ENCODE measurements at regions not wholly inside any gene's neighbourhood (a gene's known extent, or its start where the extent isn't known, plus 50 kb on each side); places are given as distances from the start of the nearest gene placed in this dataset.

DNA sequence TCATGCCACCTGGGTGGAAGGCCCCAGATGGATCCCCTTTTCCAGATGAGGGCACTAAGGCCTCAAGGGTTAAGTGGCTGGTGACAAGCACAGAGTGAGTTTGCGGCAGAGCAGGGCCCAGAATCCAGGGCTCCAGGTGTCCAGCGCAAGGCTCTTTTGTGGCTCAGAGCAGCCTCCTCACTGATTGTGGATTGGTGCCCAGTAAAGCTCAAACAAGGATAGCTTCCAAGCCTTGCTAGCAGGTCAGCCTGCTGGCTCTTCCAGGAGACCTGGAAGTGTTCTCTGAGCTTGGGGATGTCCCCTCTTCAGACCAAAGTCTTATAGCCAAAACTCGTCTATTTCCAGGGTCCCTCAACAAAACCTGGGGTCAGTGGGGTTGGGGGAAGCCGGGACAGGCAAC is 167.6 kb upstream of the SYT13 start:
- Histone ChIP-seq H3K27ac (ENCODE audit: low read depth in 1 of 2, low read length in 2 of 2) (no peak overlapping the region), H3K79me2 (ENCODE audit: insufficient read depth, low read length) (no peaks in the 10 kb centered on the region), H3K4me3 (replicated peaks in 1 of 3; ENCODE audit: low read depth in 2 of 3, low read length in 3 of 3) (no peak overlapping the region), H3K4me1 (ENCODE audit: control insufficient read depth in 1 of 2, insufficient read depth in 2 of 2, low read length in 2 of 2) (no peaks in the 10 kb centered on the region), H4K20me1 (ENCODE audit: insufficient read depth, low read length) (no peaks in the 10 kb centered on the region), H2AFZ (ENCODE audit: insufficient read depth, low read depth, low read length, poor library complexity, severe bottlenecking) (no peak overlapping the region), H3K9ac (ENCODE audit: insufficient read depth, low read length, poor library complexity, severe bottlenecking) (no peak overlapping the region), H3K36me3 (replicated peaks in 1 of 2; ENCODE audit: control insufficient read depth in 1 of 2, insufficient read depth in 2 of 2, low read length in 2 of 2) (no peaks in the 10 kb centered on the region), H3K4me2 (replicated peaks; ENCODE audit: extremely low read depth, low read length, poor library complexity, severe bottlenecking) (no peak overlapping the region), H3K9me3 (replicated peaks in 1 of 2; ENCODE audit: control insufficient read depth in 1 of 2, insufficient read depth in 1 of 2, low read length in 2 of 2) (no peaks in the 10 kb centered on the region), H3K27me3 (ENCODE audit: control insufficient read depth in 2 of 2, insufficient read depth in 2 of 2, low read length in 2 of 2) (no peaks in the 10 kb centered on the region)
- Mint-ChIP-seq H3K4me3 (no peak overlapping the region), H3K36me3 (no peaks in the 10 kb centered on the region), H3K27ac (no peak overlapping the region), H3K9me3 (peaks cover 0 to 7% (median 0%) of the 10 kb centered on the region in 7 donors), H3K27me3 (ENCODE audit: low read depth in 3 of 3) (peaks cover 9 to 17% (median 10%) of the 10 kb centered on the region in 3 donors), H3K4me1 (peaks cover 10% of the 10 kb centered on the region)
- TF ChIP-seq, protein P1, sequence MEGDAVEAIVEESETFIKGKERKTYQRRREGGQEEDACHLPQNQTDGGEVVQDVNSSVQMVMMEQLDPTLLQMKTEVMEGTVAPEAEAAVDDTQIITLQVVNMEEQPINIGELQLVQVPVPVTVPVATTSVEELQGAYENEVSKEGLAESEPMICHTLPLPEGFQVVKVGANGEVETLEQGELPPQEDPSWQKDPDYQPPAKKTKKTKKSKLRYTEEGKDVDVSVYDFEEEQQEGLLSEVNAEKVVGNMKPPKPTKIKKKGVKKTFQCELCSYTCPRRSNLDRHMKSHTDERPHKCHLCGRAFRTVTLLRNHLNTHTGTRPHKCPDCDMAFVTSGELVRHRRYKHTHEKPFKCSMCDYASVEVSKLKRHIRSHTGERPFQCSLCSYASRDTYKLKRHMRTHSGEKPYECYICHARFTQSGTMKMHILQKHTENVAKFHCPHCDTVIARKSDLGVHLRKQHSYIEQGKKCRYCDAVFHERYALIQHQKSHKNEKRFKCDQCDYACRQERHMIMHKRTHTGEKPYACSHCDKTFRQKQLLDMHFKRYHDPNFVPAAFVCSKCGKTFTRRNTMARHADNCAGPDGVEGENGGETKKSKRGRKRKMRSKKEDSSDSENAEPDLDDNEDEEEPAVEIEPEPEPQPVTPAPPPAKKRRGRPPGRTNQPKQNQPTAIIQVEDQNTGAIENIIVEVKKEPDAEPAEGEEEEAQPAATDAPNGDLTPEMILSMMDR (IDR thresholded peaks at IDR 0.05), result no peak
- WGBS (ENCODE audit: insufficient coverage), result 89% methylated on average over 1 of the region's 4 CpGs
- intact Hi-C loops (cut with micrococcal nuclease), result no loop called here
- no peak for DNase-seq

DNA sequence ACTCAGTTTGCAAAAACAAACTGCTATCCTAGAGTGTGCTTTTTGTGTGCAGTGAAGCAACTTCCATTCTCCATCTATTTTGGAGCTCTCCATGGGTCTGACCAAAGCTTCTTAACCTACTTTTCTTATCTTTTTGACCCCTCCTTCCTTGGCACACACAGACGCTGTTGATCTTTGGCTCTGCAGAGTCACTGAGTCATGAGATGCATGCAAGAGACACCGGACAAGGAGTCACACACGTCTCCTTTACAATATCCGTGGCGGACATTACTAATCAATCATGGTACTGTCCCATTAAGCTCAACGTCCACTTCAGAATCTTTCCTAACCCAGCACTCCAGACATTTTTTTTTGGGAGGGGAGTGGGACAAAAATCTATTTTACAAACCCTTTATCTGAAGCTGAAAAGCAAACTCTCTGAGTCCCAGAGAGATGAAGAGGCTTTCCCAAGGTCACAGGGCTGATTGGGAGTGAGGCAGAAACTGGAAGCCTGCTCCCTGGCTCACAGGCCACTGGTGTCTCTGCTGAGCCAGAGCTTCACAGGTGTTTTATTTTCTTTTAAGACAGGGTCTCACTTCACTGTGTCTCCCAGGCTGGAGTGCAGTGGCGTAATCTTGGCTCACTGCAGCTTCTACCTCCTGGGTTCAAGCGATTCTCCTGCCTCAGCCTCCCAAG is 165.8 kb upstream of the SYT13 start:
- WGBS (ENCODE audit: insufficient coverage), result 86% methylated on average over 3 of the region's 8 CpGs
- DNase-seq, result no peak

More for the DNA sequence above, 165.8 kb upstream of the SYT13 start:
- Histone ChIP-seq H3K36me3 (replicated peaks in 1 of 2; ENCODE audit: control insufficient read depth in 1 of 2, insufficient read depth in 2 of 2, low read length in 2 of 2) (no peaks in the 10 kb centered on the region), H3K27me3 (ENCODE audit: control insufficient read depth in 2 of 2, insufficient read depth in 2 of 2, low read length in 2 of 2) (no peaks in the 10 kb centered on the region), H3K4me2 (replicated peaks; ENCODE audit: extremely low read depth, low read length, poor library complexity, severe bottlenecking) (no peak overlapping the region), H3K79me2 (ENCODE audit: insufficient read depth, low read length) (no peaks in the 10 kb centered on the region), H3K9me3 (replicated peaks in 1 of 2; ENCODE audit: control insufficient read depth in 1 of 2, insufficient read depth in 1 of 2, low read length in 2 of 2) (no peaks in the 10 kb centered on the region), H2AFZ (ENCODE audit: insufficient read depth, low read depth, low read length, poor library complexity, severe bottlenecking) (no peak overlapping the region), H3K9ac (ENCODE audit: insufficient read depth, low read length, poor library complexity, severe bottlenecking) (no peak overlapping the region), H4K20me1 (ENCODE audit: insufficient read depth, low read length) (no peaks in the 10 kb centered on the region), H3K4me3 (replicated peaks in 1 of 3; ENCODE audit: low read depth in 2 of 3, low read length in 3 of 3) (no peak overlapping the region), H3K4me1 (ENCODE audit: control insufficient read depth in 1 of 2, insufficient read depth in 2 of 2, low read length in 2 of 2) (no peaks in the 10 kb centered on the region), H3K27ac (ENCODE audit: low read depth in 1 of 2, low read length in 2 of 2) (no peak overlapping the region)
- Mint-ChIP-seq H3K4me1 (no peaks in the 10 kb centered on the region), H3K36me3 (no peaks in the 10 kb centered on the region), H3K9me3 (peaks cover 0 to 7% (median 0%) of the 10 kb centered on the region in 7 donors), H3K4me3 (no peak overlapping the region), H3K27ac (no peak overlapping the region), H3K27me3 (ENCODE audit: low read depth in 3 of 3) (peaks cover 7 to 20% (median 10%) of the 10 kb centered on the region in 3 donors)
- TF ChIP-seq, protein P1 (IDR thresholded peaks at IDR 0.05), result no peak
- intact Hi-C loops (cut with micrococcal nuclease), result no loop called here
